ENCODE measurements at regions not wholly inside any gene's neighbourhood (a gene's known extent, or its start where the extent isn't known, plus 50 kb on each side); places are given as distances from the start of the nearest gene placed in this dataset.

- Mint-ChIP-seq H3K4me1 (no peaks in the 10 kb centered on the region), H3K9me3 (peaks cover 6% of the 10 kb centered on the region), H3K4me3 (no peak overlapping the region), H3K36me3 (ENCODE audit: insufficient read depth) (no peaks in the 10 kb centered on the region), H3K27ac (ENCODE audit: low read depth) (no peak overlapping the region), H3K27me3 (peaks cover 61% of the 10 kb centered on the region)
- no peak for DNase-seq (ENCODE audit: low spot score in 2 of 2)
- no peak for ATAC-seq (replicated peaks; ENCODE audit: extremely low read depth, poor library complexity, severe bottlenecking)
Measured at GRCh38 chr17:5700745-5701144, 116.4 kb upstream of the NLRP1 start.

- ATAC-seq (replicated peaks; ENCODE audit: extremely low read depth, poor library complexity, severe bottlenecking) (no peak), DNase-seq (ENCODE audit: low spot score in 2 of 2) (no peak)
- Mint-ChIP-seq H3K27ac (ENCODE audit: low read depth) (no peak overlapping the region), H3K9me3 (peaks cover 6% of the 10 kb centered on the region), H3K4me1 (no peaks in the 10 kb centered on the region), H3K27me3 (peaks cover 61% of the 10 kb centered on the region), H3K4me3 (no peak overlapping the region), H3K36me3 (ENCODE audit: insufficient read depth) (no peaks in the 10 kb centered on the region)
Measured at GRCh38 chr17:5701381-5701780, 117.1 kb upstream of the NLRP1 start.

DNA sequence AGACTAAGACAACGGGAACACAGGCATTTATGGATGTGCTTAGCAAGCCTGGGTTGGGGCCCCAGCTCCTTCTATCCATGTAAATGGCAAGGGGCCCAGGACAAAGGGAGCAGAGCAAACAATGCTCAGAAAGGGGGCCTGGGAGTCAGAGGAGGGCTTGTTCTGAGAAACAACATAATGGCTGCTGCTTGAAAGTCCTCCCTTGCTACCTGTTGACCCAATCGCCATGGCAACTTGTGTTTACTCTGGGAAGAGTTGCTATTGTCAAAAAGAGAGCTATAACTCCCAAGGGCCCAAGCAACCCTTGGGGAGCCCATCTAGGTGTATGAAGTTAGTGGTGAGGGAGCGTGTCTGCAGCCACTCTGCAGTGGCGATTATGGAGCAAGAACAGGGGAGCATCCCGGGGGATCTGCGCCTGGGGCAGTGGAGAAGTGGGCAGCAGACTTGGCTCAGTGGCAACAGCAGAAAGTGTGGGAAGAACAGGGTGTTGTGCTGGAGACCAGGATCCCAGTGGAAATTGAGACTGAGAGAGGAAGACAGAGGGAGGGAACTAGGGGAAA is 118.7 kb upstream of the NLRP1 start:
- ATAC-seq (replicated peaks; ENCODE audit: extremely low read depth, poor library complexity, severe bottlenecking), result no peak
- H3K27me3 Mint-ChIP-seq, result peaks cover 58% of the 10 kb centered on the region

GRCh38 chr17:5703736-5704135 is 119.4 kb upstream of the NLRP1 start:
- no peak overlapping the region for H3K27ac Mint-ChIP-seq (ENCODE audit: low read depth)
- H3K4me3 Mint-ChIP-seq, result no peak overlapping the region
- no peak for ATAC-seq (replicated peaks; ENCODE audit: extremely low read depth, poor library complexity, severe bottlenecking)

More for the DNA sequence above, 118.7 kb upstream of the NLRP1 start:
- H3K36me3 Mint-ChIP-seq (ENCODE audit: insufficient read depth), result no peaks in the 10 kb centered on the region
- DNase-seq (ENCODE audit: low spot score in 2 of 2), result no peak
- H3K4me3 Mint-ChIP-seq, result no peak overlapping the region
- peaks cover 6% of the 10 kb centered on the region for H3K9me3 Mint-ChIP-seq
- no peak overlapping the region for H3K27ac Mint-ChIP-seq (ENCODE audit: low read depth)
- no peaks in the 10 kb centered on the region for H3K4me1 Mint-ChIP-seq

DNA sequence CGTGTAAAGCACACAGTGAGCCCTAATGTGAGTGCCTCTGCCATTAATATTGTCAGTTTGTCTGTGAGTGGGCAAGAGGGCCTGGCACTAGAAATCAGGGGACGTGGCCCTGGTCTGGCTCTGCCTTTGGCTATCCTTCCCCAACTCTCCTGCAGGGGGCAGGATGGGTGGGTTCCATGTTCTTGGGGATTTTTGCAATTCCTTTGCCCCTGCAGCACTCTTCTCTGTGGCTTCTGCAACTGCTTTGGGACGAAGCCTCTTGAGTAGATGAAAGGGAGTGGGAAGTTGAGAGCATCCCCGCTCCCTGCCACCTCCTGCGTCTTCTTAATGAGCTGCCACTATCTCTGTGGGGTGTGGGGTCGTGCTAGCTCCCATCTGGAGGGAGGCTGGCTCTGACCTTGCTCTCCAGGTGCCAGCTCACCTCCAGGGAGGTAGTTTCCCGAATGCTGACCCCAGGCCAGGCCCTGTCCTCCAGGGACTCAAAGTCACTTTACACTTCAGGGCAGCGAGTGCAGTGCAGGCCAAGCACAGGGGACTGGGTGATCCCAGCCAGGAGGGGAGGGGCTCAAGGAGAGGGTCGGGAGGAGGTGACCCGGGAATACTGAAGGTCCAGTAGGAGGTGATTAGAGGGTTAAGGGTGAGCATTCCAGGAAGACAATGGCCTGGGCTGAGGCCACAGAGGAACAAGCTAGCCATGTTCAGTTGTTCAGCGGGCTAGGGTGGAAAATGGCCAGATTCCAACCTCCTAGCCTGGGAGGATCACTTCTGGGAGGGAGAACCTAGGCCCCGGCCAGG is 121.0 kb upstream of the NLRP1 start:
- no peaks in the 10 kb centered on the region for H3K4me1 Mint-ChIP-seq
- ATAC-seq (replicated peaks; ENCODE audit: extremely low read depth, poor library complexity, severe bottlenecking) (no peak), DNase-seq (ENCODE audit: low spot score in 2 of 2) (no peak)
- H3K27me3 Mint-ChIP-seq, result peaks cover 53% of the 10 kb centered on the region
- no peaks in the 10 kb centered on the region for H3K36me3 Mint-ChIP-seq (ENCODE audit: insufficient read depth)
- H3K9me3 Mint-ChIP-seq, result no peaks in the 10 kb centered on the region
- no peak overlapping the region for H3K4me3 Mint-ChIP-seq
- H3K27ac Mint-ChIP-seq (ENCODE audit: low read depth), result no peak overlapping the region

More at GRCh38 chr17:5703736-5704135, 119.4 kb upstream of the NLRP1 start:
- no peaks in the 10 kb centered on the region for H3K4me1 Mint-ChIP-seq
- peaks cover 4% of the 10 kb centered on the region for H3K9me3 Mint-ChIP-seq
- no peak for DNase-seq (ENCODE audit: low spot score in 2 of 2)
- H3K27me3 Mint-ChIP-seq, result peaks cover 59% of the 10 kb centered on the region
- H3K36me3 Mint-ChIP-seq (ENCODE audit: insufficient read depth), result no peaks in the 10 kb centered on the region

GRCh38 chr17:5705876-5706576 is 121.7 kb upstream of the NLRP1 start:
- ATAC-seq (replicated peaks; ENCODE audit: extremely low read depth, poor library complexity, severe bottlenecking) (no peak), DNase-seq (ENCODE audit: low spot score in 2 of 2) (no peak)
- H3K27ac Mint-ChIP-seq (ENCODE audit: low read depth), result no peak overlapping the region
- no peaks in the 10 kb centered on the region for H3K4me1 Mint-ChIP-seq
- peaks cover 55% of the 10 kb centered on the region for H3K27me3 Mint-ChIP-seq
- no peaks in the 10 kb centered on the region for H3K36me3 Mint-ChIP-seq (ENCODE audit: insufficient read depth)
- no peaks in the 10 kb centered on the region for H3K9me3 Mint-ChIP-seq
- H3K4me3 Mint-ChIP-seq, result no peak overlapping the region

GRCh38 chr17:5706577-5707210 is 122.4 kb upstream of the NLRP1 start:
- no peaks in the 10 kb centered on the region for H3K9me3 Mint-ChIP-seq
- H3K4me1 Mint-ChIP-seq, result no peaks in the 10 kb centered on the region
- peak; percentile 36 for ATAC-seq (replicated peaks; ENCODE audit: extremely low read depth, poor library complexity, severe bottlenecking)

DNA sequence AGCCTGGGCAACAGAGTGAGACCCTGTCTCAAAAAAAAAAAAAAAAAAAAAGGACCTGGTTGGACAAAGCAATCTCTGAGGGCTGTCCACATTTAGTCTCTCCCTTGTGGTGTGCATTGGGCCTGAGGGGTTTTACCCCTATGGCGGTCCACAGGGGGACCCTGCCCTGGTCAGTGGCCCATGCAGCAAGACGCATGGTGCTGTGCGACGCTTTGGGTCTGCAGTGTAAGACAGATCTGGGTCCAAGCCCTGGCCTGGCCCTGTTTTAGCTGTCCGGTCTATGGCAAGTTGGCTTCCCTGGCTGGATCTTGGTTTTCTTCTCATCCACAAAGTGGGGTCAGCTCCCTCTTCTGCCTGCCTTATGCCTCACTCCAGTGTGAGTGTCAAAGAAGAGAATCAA is 123.2 kb upstream of the NLRP1 start:
- H3K4me1 Mint-ChIP-seq, result no peaks in the 10 kb centered on the region
- ATAC-seq (replicated peaks; ENCODE audit: extremely low read depth, poor library complexity, severe bottlenecking) (no peak), DNase-seq (ENCODE audit: low spot score in 2 of 2) (no peak)
- H3K9me3 Mint-ChIP-seq, result no peaks in the 10 kb centered on the region
- H3K27ac Mint-ChIP-seq (ENCODE audit: low read depth), result no peak overlapping the region
- H3K4me3 Mint-ChIP-seq, result no peak overlapping the region
- peaks cover 61% of the 10 kb centered on the region for H3K27me3 Mint-ChIP-seq
- no peaks in the 10 kb centered on the region for H3K36me3 Mint-ChIP-seq (ENCODE audit: insufficient read depth)

More at GRCh38 chr17:5706577-5707210, 122.4 kb upstream of the NLRP1 start:
- Mint-ChIP-seq H3K27ac (ENCODE audit: low read depth) (no peak overlapping the region), H3K27me3 (peaks cover 58% of the 10 kb centered on the region), H3K4me3 (no peak overlapping the region), H3K36me3 (ENCODE audit: insufficient read depth) (no peaks in the 10 kb centered on the region)
- peak; percentile 25 to 43 for DNase-seq (ENCODE audit: low spot score in 2 of 2)

GRCh38 chr17:5708344-5708743 is 124.0 kb upstream of the NLRP1 start:
- ATAC-seq (replicated peaks; ENCODE audit: extremely low read depth, poor library complexity, severe bottlenecking) (no peak), DNase-seq (ENCODE audit: low spot score in 2 of 2) (no peak)
- Mint-ChIP-seq H3K4me1 (no peaks in the 10 kb centered on the region), H3K36me3 (ENCODE audit: insufficient read depth) (no peaks in the 10 kb centered on the region), H3K27ac (ENCODE audit: low read depth) (no peak overlapping the region), H3K27me3 (peaks cover 61% of the 10 kb centered on the region), H3K9me3 (no peaks in the 10 kb centered on the region), H3K4me3 (no peak overlapping the region)

DNA sequence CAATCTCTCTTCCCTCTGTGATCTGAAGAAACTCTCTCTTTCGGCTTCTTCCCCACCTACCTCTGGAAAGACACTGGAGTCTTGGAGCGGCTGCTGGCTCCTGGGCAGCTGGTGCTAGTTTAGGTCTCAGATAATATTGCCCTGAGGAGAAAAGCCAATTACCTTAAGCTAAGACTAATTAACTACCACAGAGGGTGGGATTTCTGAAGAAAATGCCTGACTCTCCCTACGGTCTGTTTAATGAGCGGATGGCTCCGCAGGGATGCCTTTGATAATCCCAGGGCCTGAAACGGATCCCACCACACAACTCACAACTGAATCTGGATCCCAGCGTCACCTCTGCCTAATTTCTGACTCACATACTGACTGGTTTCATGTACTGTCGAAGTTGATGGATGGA is 127.0 kb upstream of the NLRP1 start:
- Mint-ChIP-seq H3K4me1 (no peaks in the 10 kb centered on the region), H3K27me3 (peaks cover 80% of the 10 kb centered on the region), H3K9me3 (no peaks in the 10 kb centered on the region), H3K4me3 (no peak overlapping the region), H3K36me3 (ENCODE audit: insufficient read depth) (no peaks in the 10 kb centered on the region), H3K27ac (ENCODE audit: low read depth) (no peak overlapping the region)
- ATAC-seq (replicated peaks; ENCODE audit: extremely low read depth, poor library complexity, severe bottlenecking) (no peak), DNase-seq (ENCODE audit: low spot score in 2 of 2) (no peak)

DNA sequence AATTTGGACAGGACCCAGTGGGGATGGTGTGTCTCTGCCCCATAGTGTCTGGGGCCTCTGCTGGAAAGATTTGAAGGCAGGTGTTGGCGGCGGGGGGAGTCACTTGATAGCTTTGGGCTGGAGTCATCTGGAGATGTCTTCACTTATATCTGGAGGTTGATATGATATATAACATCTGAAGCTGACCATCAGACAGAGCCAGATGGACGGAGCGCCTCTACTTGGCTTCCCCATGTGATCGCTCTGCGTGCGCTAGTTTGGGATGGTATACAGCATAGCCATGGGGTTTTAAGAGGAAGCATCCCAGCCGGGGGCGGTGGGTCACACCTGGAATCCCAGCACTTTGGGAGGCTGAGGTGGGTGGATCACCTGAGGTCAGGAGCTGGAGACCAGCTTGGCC is 130.7 kb upstream of the NLRP1 start:
- H3K9me3 Mint-ChIP-seq, result no peaks in the 10 kb centered on the region
- DNase-seq (ENCODE audit: low spot score in 2 of 2) (no peak), ATAC-seq (replicated peaks; ENCODE audit: extremely low read depth, poor library complexity, severe bottlenecking) (no peak)
- no peaks in the 10 kb centered on the region for H3K4me1 Mint-ChIP-seq
- no peaks in the 10 kb centered on the region for H3K36me3 Mint-ChIP-seq (ENCODE audit: insufficient read depth)
- peaks cover 95% of the 10 kb centered on the region for H3K27me3 Mint-ChIP-seq
- H3K27ac Mint-ChIP-seq (ENCODE audit: low read depth), result no peak overlapping the region
- no peak overlapping the region for H3K4me3 Mint-ChIP-seq

DNA sequence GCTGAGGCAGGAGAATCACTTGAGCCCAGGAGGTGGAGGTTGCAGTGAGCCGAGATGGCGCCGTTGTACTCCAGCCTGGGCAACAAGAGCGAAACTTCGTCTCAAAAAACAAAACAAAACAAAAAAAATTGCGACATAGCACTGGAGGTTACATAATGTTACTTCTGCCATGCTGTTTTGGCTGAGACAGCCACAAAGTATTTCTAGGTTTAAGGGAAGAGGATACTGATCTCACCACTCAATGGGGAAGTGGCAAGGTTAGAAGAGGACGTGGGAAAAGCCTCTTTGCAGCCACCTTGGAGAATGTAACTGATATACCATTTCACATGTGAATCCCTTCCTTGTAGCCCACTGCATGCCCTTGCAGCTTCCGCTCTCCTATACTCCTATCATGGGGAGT is 131.2 kb upstream of the NLRP1 start:
- DNase-seq (ENCODE audit: low spot score in 2 of 2) (no peak), ATAC-seq (replicated peaks; ENCODE audit: extremely low read depth, poor library complexity, severe bottlenecking) (no peak)
- no peaks in the 10 kb centered on the region for H3K4me1 Mint-ChIP-seq
- H3K27ac Mint-ChIP-seq (ENCODE audit: low read depth), result no peak overlapping the region
- H3K4me3 Mint-ChIP-seq, result no peak overlapping the region
- no peaks in the 10 kb centered on the region for H3K9me3 Mint-ChIP-seq
- H3K36me3 Mint-ChIP-seq (ENCODE audit: insufficient read depth), result no peaks in the 10 kb centered on the region
- peaks cover 95% of the 10 kb centered on the region for H3K27me3 Mint-ChIP-seq

All from central memory CD8-positive, alpha-beta T cell (primary cell).